PC-9 (cell line): ENCODE measurements at regions not wholly inside any gene's neighbourhood (a gene's known extent, or its start where the extent isn't known, plus 50 kb on each side); places are given as distances from the start of the nearest gene placed in this dataset.

Experiments
- EZH2 ChIP-seq: fragments of 200-600 bp; sonication (generic); IDR thresholded peaks from 2 replicates; pipeline ENCODE4 v1.8.0; 2017; ENCODE audit warnings: antibody characterized with exemption, low read depth
- TF ChIP-seq, protein P1 (sequence below): fragments of 200-600 bp; sonication (generic); conservative IDR thresholded peaks from 2 replicates; pipeline ENCODE4 v1.6.1; 2017; ENCODE audit warnings: mixed run types, antibody characterized with exemption, mild to moderate bottlenecking, moderate library complexity

DNA sequence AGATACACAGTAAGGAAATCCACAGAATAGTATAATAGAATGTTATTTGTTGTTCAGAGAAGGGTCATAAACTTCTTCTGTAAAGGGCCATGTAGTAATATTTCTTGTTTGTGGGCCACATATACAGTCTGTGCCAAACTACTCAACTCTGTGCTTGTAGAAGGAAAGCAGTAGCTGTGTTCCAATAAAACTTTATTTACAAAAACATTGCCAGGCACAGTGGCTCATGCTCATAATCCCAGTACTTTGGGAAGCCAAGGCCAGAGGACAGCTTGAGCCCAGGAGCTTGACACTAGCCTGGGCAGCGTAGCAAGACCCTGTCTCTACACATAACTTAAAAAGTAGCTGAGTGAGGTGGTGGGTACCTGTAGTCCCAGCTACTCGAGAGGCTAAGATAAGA, 612.8 kb upstream of the PSMD7 start:
- TF ChIP-seq, protein P1, sequence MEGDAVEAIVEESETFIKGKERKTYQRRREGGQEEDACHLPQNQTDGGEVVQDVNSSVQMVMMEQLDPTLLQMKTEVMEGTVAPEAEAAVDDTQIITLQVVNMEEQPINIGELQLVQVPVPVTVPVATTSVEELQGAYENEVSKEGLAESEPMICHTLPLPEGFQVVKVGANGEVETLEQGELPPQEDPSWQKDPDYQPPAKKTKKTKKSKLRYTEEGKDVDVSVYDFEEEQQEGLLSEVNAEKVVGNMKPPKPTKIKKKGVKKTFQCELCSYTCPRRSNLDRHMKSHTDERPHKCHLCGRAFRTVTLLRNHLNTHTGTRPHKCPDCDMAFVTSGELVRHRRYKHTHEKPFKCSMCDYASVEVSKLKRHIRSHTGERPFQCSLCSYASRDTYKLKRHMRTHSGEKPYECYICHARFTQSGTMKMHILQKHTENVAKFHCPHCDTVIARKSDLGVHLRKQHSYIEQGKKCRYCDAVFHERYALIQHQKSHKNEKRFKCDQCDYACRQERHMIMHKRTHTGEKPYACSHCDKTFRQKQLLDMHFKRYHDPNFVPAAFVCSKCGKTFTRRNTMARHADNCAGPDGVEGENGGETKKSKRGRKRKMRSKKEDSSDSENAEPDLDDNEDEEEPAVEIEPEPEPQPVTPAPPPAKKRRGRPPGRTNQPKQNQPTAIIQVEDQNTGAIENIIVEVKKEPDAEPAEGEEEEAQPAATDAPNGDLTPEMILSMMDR: no peak
- no peak for TF ChIP-seq EZH2
